OCI-LY1 (cell line): ENCODE measurements at regions not wholly inside any gene's neighbourhood (a gene's known extent, or its start where the extent isn't known, plus 50 kb on each side); places are given as distances from the start of the nearest gene placed in this dataset.

Source experiments
- EZH2 ChIP-seq: fragments of 200-600 bp; sonication (generic), shearing (Covaris generic); IDR thresholded peaks from 2 replicates; pipeline ENCODE4 v1.8.0; 2017; ENCODE audit warnings: borderline replicate concordance, mixed run types, mild to moderate bottlenecking, antibody characterized with exemption, low read length, moderate library complexity, mixed read lengths
- TF ChIP-seq, protein P1 (sequence below): fragments of 200-600 bp; sonication (generic), shearing (Covaris generic); IDR thresholded peaks from 2 replicates; pipeline ENCODE4 v1.5.1; 2017; ENCODE audit warnings: mild to moderate bottlenecking, antibody characterized with exemption, low read length, moderate library complexity, mixed read lengths

DNA sequence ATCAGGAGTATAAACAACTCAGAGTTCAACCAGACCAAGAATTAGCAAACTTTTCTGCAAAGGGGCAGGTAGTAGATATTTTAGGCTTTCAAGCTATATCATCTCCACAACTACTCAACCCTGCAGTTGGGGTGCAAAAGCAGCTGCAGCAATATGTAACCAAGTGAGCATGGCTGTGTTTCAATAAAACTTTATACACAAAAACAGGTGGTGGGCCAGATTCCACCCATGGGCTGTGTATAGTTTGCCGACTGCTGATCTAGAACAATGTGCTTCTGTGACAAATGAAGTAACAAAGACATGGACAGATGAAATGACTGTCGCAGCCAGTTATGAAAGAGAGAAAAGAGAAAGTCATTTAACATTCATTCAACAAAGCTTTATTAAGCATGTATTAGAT, 77.1 kb upstream of the DRD2 start:
- TF ChIP-seq, protein P1, sequence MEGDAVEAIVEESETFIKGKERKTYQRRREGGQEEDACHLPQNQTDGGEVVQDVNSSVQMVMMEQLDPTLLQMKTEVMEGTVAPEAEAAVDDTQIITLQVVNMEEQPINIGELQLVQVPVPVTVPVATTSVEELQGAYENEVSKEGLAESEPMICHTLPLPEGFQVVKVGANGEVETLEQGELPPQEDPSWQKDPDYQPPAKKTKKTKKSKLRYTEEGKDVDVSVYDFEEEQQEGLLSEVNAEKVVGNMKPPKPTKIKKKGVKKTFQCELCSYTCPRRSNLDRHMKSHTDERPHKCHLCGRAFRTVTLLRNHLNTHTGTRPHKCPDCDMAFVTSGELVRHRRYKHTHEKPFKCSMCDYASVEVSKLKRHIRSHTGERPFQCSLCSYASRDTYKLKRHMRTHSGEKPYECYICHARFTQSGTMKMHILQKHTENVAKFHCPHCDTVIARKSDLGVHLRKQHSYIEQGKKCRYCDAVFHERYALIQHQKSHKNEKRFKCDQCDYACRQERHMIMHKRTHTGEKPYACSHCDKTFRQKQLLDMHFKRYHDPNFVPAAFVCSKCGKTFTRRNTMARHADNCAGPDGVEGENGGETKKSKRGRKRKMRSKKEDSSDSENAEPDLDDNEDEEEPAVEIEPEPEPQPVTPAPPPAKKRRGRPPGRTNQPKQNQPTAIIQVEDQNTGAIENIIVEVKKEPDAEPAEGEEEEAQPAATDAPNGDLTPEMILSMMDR = no peak
- no peak for TF ChIP-seq EZH2
